SIG-M5 (cell line): ENCODE measurements at regions not wholly inside any gene's neighbourhood (a gene's known extent, or its start where the extent isn't known, plus 50 kb on each side); places are given as distances from the start of the nearest gene placed in this dataset.
"Not testable (repeated sequence)": the region's sequence is repeated elsewhere in the genome, so short reads cannot be mapped to it uniquely, and the experiment has no call there.

Experiments
- DNase-seq: peaks from one replicate; lab custom pipeline; 2025; lab: John Stamatoyannopoulos, UW

DNA sequence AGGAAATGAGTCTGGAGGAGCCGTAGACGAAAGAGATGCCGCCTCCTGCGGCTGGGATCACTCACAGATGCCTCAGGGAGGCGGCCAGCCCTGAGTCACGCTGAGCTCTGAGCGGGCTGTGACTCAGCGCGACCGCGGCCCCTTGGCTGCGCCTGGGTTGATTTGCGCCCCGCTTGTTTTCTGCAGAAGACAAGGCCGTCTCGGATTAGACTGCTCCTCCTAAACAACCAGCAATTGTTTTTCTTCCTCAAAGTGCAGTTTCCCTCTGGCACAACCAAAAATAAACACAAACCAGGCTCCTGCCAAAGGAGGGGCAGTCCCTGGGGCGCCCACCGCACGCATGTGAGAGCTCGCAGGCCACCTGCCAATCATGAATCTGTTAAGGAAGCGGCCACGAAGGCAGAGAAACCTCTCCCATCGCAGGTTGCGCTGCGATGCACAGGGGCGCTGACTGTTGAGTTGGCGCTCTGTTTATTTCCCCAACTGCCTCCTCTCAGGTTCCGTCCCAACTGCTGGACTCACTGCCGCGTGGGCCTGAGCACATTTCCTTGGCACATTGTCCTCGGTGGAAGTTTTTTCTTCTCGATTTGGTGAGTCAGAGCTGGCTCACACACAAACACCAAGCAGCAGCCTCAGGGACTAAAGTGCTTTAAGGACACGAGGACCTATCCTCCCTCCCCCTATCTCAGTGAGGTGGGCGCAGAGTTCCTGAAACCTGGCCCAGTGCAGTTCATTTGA, 85.2 kb upstream of the NDUFV2 start:
- DNase-seq, result peak; percentile 55

DNA sequence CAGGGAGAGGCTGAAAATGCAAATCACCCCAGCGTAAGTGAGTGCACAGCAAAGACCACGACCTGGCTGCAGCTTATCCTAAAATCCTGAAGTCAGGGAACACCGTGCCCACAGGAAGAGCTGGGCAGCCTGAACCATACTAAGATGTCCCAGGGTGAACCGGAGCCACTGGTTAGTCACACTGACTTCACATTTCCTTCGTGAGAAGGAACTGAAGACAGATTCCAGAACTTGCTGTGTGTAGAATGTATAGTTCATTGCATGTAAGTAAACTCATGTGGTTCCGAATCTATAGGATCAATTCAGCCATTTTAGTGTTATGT, 84.6 kb upstream of the NDUFV2 start:
- no peak for DNase-seq

DNA sequence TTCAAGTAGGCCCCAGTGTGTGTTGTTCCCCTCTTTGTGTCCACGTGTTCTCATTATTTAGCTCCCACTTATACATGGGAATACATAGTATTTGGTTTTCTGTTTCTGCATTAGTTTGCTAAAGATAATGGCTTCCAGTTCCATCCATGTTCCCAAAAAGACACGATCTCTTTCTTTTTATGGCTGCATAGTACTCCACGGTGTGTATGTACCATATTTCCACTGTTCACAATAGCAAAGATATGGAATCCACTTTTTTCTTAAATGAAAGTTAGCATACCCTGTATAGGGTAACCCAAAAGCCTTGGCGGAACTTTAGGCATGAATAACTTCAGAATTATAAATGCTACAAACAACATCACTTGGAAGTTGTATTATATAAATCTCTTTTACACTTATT, 83.4 kb upstream of the NDUFV2 start:
- DNase-seq, result no peak

DNA sequence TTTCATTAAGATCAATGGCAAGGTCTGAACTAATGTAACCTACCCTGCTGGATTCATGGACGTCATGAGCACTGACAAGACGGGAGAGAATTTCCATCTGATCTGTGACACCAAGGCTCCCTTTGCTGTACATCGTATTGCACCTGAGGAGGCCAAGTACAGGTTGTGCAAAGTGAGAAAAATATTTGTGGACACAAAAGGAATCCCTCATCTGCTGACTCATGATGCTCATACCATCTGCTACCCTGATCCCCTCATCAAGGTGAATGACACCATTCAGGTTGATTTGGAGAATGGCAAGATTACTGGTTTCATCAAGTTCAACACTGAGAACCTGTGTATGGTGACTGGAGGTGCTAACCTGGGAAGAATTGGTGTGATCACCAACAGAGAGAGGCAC, 82.3 kb upstream of the NDUFV2 start:
- no peak for DNase-seq

DNA sequence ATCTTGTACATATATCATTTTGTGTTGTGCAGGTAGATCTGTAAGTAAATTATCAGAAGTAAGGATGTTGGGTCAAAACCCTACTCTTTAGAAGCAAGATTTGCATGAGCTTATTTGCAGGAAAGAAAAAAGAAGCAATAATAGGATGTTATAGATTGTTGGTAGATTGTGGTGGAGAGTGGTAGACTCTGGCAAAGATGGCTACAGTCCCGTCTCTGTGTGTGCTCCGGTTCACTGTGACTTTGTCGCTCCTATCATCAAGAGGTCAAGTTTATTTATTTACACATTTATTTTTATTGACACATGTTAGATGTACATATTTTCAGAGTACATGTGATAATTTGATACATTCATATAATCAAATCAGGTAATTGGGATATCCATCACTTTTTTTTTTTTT, 81.0 kb upstream of the NDUFV2 start:
- no peak for DNase-seq

DNA sequence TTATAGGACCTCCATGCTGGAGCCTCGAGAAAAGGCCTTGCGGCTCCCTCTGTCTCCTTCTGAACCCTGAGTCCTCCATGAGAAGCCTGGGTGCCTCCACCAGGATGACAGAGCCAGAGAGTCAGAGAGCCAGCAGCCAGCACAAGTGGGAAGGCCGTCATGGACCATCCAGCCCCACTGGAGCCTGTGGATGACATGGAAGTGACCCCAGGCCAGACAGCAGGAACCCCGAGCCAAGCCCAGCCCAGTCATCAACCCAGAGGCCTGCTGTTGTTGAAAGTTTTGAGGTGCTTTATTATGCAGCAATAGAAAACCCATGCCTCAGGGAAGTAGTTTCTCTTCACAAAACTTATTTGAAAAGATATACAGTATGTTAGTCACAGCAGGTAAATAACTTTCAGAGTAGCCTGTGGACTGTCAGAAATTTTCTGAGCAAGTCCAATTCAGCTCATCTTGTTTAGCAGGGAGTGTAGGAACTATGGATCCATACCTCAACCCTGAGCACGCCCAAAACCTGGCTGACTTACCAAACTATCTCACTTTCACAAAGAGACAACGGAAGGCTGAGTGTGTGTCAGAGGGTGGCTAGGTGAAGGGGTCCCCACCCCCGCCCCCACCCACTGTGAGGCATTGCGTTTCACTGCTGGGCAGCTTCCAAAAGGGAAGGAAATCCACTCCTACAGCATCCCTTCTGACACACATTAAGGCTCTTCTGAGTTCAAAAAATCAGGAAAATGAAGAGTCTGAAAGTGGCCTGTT, 79.9 kb upstream of the NDUFV2 start:
- no peak for DNase-seq

DNA sequence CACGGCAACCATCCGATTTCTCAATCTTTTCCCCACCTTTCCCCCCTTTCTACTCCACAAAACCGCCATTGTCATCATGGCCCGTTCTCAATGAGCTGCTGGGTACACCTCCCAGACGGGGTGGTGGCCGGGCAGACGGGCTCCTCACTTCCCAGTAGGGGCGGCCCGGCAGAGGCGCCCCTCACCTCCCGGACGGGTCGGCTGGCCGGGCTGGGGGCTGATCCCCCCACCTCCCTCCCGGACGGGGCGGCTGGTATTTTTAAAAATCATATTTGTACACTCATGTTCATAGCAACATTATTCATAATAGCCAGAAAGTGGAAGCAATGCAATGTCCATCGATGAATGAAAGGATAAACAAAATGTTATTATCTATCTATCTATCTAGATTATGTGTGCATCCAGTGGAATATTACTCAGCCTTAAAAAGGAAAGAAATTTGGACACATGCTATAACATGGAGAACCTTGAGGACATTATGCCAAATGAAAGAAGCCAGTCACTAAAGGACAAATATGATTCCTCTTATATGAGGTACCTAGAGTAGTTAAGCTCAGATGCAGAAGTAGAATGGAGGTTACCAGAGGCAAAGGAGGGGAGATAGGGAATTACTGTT, 78.4 kb upstream of the NDUFV2 start:
- DNase-seq, result not testable (repeated sequence)

DNA sequence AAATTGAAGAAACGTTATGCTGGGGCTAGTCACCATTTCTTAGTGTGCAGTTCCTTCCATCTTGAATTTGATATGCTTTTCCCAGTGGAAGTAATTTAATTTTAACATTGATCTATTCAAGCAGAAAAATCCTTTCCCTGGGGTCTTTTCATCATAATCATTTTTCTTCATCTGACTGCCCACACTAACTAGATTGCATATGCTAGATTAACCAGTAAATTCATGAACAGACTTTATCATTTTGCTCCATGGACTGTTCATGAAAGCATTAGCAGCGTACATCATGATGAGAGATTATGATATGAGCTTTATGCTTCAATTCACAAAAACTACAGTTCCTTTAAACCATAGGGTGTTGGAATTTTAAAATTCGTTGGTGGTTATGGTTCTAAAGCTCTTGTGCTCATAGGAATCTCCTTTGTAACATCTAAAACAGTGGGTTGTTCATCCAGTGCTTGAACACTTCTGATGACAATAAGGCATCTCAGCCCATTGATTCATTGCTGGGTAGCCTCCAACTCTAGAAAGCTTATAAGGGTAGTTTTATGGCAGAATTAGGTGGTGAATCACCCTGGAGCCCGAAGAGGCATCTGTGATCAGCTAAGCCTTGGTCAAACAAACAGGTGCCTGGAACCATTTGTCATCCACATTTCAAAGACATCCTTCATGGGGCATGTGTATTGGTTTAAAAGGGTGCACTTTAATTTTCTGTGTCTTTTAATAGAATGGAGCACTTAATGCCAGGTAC, 77.2 kb upstream of the NDUFV2 start:
- no peak for DNase-seq

DNA sequence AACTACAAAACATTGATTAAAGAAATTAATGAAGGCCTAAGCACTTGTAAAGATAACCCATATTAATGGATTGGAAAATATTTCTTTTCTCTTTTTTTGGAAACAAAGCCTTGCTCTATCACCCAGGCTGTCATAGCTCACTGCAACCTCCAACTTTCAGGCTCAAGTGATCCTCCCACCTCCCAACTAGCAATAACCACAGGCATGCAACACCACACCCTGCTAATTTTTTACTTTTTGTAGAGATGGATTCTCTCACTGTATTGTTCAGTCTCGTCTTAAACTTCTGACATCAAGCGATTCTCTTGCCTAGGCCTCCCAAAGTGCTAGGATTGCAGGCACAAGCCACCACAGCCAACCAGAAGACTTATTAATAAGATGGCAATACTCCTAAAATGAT, 73.4 kb upstream of the NDUFV2 start:
- DNase-seq, result no peak

DNA sequence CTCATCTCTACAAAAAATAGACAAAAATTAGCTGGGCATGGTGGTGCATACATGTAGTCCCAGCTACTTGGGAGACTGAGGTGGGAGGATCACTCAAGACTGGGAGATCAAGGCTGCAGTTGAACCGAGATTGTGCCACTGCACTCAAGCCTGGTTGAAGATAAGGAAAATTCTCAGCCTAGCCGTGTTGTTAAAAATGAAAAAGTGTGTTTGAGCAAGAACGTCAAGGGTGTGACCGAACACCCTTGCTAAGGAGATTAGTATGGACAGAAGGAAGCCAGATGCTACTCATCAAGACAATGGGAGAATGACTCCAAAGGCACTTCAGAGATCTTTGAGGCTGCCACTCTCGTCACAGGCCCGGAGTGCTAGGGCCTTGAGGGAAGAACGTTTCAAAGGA, 70.0 kb upstream of the NDUFV2 start:
- DNase-seq, result no peak

DNA sequence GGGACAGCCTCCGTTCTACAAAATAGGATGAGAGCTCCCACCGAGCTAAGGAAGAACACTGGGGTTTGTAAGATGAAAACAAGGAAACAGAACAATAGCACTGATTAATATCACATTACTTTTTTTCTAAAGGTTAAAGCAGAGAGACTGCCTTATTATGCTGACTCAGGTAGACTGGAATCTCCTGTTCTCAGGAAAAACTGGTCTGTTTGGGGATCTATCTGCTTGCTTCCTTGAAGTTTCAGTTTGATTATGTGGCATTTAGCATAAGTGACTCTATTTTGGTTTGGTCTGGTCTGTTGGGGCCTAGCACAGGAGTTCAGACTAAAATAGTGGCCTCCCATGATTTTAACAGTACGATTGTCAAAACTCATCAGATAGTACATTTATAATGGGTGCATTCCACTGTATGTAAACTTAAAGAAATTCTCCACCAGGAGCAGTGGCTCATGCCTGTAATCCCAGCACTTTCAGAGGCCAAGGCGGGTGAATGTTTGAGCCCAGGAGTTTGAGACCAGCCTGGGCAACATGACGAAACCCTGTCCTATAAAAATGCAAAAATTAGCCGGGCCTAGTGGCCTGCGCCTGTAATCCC, 64.1 kb upstream of the NDUFV2 start:
- DNase-seq, result no peak

DNA sequence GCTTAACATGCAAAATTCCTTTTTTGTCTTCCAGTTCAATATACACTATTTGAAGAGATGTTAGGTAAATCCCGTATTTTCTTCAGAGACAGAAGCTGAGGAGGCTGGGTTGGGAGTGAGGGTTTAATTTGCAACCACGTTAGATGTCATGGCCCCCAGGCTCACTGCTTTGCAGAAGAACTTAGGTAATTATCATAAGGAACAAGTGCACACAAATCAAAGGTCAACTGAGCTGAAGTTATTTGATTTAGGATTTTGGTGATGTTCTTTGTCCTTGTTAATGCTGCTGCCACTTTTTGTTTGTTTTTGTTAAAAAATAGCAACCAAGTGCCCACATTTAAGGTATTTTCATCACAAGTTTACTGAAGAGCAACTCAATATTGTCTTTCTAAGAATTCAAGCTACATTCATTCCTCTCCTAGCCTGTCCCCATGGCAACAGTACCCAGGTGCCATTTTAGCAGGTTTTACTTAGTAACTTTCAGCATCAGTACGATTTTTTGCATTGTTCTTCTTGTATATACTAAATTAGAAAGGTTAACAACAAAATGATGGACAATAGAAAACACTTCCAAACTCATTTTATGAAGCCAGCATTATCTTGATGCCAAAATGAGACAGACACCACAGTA, 62.9 kb upstream of the NDUFV2 start:
- DNase-seq, result no peak

DNA sequence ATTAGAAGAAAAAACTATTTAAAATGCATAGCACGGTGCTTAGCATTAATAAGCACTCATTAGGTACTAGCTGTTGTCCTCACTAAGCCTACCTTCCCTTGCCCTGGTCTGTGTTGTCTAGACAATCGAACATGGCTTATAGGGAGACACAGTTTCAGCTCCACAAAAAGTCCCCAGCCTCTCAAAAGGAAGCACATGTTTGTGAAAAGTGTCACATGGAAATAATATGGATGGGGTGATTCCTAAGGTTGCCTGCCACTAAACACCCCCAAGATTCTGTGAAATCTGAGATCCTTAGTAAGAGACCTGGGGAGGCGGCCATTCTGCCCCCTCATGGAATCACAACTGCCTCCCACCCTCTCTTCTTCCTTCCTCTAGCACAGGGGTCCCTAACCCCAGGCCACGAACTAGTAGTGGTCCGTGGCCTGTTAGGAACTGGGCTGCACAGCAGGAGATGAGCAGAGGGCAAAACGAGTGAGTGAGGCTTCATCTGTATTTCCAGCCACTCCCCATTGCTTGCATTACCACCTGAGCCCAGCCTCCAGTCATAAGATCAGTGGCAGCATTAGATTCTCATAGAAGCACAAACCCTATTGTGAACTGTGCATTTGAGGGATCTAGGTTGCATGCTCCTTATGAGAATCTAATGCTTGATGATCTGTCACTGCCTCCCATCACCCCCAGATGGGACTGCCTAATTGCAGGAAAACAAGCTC, 59.6 kb upstream of the NDUFV2 start:
- DNase-seq, result no peak

DNA sequence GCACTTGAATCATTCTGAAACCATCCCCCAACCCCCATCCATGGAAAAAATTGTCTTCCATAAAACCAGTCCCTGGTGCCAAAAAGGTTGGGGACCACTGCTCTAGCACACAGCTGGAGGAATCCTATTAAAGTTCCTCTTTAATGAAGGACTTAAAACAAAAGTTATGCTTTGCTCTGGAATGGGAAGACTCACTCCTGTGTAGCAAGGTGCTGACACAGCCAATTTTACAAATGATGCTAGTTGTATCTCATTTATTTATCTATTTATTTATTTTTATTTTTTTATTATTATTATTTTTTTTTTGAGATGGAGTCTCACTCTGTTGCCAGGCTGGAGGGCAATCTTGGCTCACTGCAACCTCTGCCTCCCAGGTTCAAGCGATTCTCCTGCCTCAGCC, 58.9 kb upstream of the NDUFV2 start:
- DNase-seq, result no peak

DNA sequence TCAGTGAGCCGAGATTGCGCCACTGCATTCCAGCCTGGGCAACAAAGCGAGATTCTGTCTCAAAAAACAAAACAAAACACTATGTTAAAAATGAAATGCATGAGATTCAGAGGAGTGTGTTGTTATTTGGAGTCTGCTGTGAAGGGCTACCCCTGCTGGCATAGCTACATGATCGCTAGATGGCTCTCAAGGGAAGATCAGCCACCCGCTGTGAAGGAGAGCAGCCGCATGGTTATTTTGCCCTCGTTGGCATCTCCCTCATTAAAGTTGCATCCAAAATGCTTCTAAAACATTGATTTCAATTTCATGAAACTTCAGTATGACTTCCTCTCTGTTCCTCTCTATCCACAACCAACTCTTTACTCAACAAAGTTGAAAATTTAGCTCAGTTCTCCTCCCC, 54.8 kb upstream of the NDUFV2 start:
- no peak for DNase-seq

DNA sequence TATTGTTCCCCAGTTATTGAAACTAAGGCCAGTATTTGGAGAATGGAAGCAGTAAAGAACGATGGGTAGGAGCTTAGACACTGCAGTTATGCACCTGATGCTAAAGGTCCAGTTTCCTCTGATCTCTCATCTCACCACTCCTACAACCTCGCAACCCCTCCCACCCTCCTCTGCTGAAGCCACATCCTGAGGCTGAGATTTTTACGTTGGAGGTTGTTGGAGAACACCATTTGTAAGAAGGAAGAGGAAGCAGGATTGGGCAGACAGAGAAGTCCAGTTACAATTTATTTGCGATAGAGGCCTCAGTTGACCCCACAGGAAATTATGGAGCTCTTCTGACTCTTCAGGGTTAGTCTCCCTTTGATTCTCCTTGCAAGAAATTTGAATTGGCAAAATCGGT, 54.3 kb upstream of the NDUFV2 start:
- no peak for DNase-seq

DNA sequence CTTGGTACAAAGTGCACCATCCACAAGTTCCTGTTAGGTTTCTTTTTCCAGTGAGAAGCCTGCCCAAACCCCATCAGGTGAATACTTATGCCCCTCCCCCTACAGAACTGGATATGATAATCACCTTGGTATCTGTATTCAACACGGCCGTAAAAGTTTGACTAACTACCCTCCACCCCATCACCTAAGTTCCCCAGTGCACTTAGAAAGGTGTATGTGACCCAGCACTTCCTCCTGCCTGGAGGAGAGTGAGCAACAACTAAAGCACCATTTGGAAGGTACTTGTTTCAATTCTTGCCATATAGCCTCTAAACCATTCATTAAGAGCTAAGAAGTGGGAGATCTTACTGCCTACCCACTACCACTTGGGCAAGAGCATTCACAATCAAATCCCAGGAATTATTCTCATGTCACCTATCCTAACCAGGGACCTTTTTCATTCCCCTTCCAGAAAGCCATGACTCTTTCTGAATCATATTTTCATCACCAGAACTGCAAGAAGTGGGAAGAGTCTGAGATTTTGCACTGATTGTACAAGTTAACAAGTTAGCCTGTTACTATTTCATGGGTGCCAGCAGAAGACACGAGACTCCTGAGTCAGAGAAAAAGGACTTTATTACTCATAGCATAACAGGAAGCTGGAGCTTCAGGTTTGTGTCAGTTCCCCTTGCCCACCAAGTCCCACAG, 53.5 kb upstream of the NDUFV2 start:
- no peak for DNase-seq

DNA sequence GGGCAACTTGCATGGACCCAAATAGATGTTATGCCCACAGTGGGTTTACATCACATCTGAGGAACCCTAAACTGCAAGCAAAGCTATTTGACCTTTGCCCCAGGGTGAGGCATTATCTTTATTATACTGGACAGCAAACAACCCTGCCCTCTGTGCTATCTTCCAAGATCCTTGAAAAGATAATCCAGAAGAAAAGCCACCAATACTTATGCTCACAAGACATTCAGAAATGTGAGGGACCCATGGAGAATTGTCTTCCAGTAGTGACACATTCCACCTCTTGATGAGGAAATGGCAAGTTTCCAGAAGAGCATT, 53.0 kb upstream of the NDUFV2 start:
- no peak for DNase-seq

DNA sequence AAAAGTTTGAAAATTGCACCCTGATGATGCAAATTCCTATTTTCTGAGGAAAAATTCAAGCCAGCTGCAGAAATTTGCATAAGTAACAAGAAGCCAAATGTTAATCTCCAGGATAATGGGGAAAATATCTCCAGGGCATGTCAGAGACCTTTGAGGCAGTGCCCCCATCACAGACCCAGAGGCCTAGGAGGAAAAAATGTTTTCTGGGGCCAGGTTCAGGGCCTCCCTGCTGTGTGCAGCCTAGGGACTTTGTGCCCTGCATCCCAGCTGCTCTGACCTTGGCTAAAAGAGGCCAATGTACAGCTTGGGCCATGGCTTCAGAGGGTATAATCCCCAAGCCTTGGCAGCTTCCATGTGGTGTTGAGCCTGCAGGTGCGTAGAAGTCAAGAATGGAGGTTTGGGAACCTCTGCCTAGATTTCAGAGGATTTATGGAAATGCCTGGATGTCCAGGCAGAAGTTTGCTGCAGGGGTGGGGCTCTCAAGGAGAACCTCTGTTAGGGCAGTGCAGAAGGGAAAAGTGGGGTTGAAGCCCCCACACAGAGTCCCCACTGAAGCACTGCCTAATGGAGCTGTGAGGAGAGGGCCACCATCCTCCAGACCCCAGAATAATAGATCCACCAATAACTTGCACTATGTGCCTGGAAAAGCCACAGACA, 51.7 kb upstream of the NDUFV2 start:
- not testable (repeated sequence) for DNase-seq
